HG03175 (cell line): ENCODE measurements at regions not wholly inside any gene's neighbourhood (a gene's known extent, or its start where the extent isn't known, plus 50 kb on each side); places are given as distances from the start of the nearest gene placed in this dataset.
"Not testable (repeated sequence)": the region's sequence is repeated elsewhere in the genome, so short reads cannot be mapped to it uniquely, and the experiment has no call there.

Source experiments
- ATAC-seq: cut with Tn5 transposase; IDR thresholded peaks from one replicate; pipeline ENCODE4 v1.9.1; 2021; ENCODE audit warnings: mild to moderate bottlenecking, moderate library complexity; ENCODE audit not compliant: unreplicated experiment

- ATAC-seq: no peak
Measured at GRCh38 chr7:19381321-19381720, 236.1 kb upstream of the FERD3L start.

- ATAC-seq: no peak
Measured at GRCh38 chr7:19378345-19378714, 233.1 kb upstream of the FERD3L start.

- ATAC-seq: no peak
Measured at GRCh38 chr7:19377611-19378344, 232.6 kb upstream of the FERD3L start.

GRCh38 chr7:19376538-19376937 lies 231.3 kb upstream of the FERD3L start:
- ATAC-seq: no peak

- ATAC-seq: no peak
Measured at GRCh38 chr7:19375976-19376375, 230.8 kb upstream of the FERD3L start.

- no peak for ATAC-seq
Measured at GRCh38 chr7:19373334-19373733, 228.1 kb upstream of the FERD3L start.

- no peak for ATAC-seq
Measured at GRCh38 chr7:19369806-19370205, 224.6 kb upstream of the FERD3L start.

GRCh38 chr7:19369182-19369581 lies 224.0 kb upstream of the FERD3L start:
- ATAC-seq: no peak

- ATAC-seq: no peak
Measured at GRCh38 chr7:19368491-19368925, 223.3 kb upstream of the FERD3L start.

- no peak for ATAC-seq
Measured at GRCh38 chr7:19364950-19365349, 219.7 kb upstream of the FERD3L start.

- ATAC-seq: no peak
Measured at GRCh38 chr7:19362099-19362498, 216.9 kb upstream of the FERD3L start.

GRCh38 chr7:19353180-19353579 lies 208.0 kb upstream of the FERD3L start:
- no peak for ATAC-seq

- ATAC-seq: no peak
Measured at GRCh38 chr7:19352305-19352695, 207.1 kb upstream of the FERD3L start.

- no peak for ATAC-seq
Measured at GRCh38 chr7:19351341-19352304, 206.4 kb upstream of the FERD3L start.

GRCh38 chr7:19339512-19339911 lies 194.3 kb upstream of the FERD3L start:
- ATAC-seq: no peak

- ATAC-seq: not testable (repeated sequence)
Measured at GRCh38 chr7:19338512-19338911, 193.3 kb upstream of the FERD3L start.

GRCh38 chr7:19336836-19337383 lies 191.7 kb upstream of the FERD3L start:
- ATAC-seq: no peak

- ATAC-seq: no peak
Measured at GRCh38 chr7:19333706-19334105, 188.5 kb upstream of the FERD3L start.

GRCh38 chr7:19327018-19327417 lies 181.8 kb upstream of the FERD3L start:
- no peak for ATAC-seq

- ATAC-seq: no peak
Measured at GRCh38 chr7:19322002-19322401, 176.8 kb upstream of the FERD3L start.

GRCh38 chr7:19318287-19318686 lies 173.1 kb upstream of the FERD3L start:
- no peak for ATAC-seq

- ATAC-seq: no peak
Measured at GRCh38 chr7:19317461-19317860, 172.2 kb upstream of the FERD3L start.
